ENCODE measurements at regions not wholly inside any gene's neighbourhood (a gene's known extent, or its start where the extent isn't known, plus 50 kb on each side); places are given as distances from the start of the nearest gene placed in this dataset.

GRCh38 chr6:81252231-81252630 lies 500.2 kb downstream of the TENT5A start:
- no peak for DNase-seq (ENCODE audit: low spot score)

GRCh38 chr6:81246200-81246599 lies 506.3 kb downstream of the TENT5A start:
- DNase-seq (ENCODE audit: low spot score), result no peak

GRCh38 chr6:81242624-81243023 lies 509.9 kb downstream of the TENT5A start:
- no peak for DNase-seq (ENCODE audit: low spot score)

- DNase-seq (ENCODE audit: low spot score), result peak; percentile 17
Observed at GRCh38 chr6:81241126-81242041, 511.1 kb downstream of the TENT5A start.

- no peak for DNase-seq (ENCODE audit: low spot score)
Observed at GRCh38 chr6:81238390-81238789, 514.1 kb downstream of the TENT5A start.

- no peak for DNase-seq (ENCODE audit: low spot score)
Observed at GRCh38 chr6:81237226-81237625, 515.3 kb downstream of the TENT5A start.

- no peak for DNase-seq (ENCODE audit: low spot score)
Observed at GRCh38 chr6:81235512-81235911, 517.0 kb downstream of the TENT5A start.

- DNase-seq (ENCODE audit: low spot score), result no peak
Observed at GRCh38 chr6:81233990-81234389, 518.5 kb downstream of the TENT5A start.

GRCh38 chr6:81228912-81229555 lies 523.4 kb downstream of the TENT5A start:
- DNase-seq (ENCODE audit: low spot score), result peak; percentile 64

GRCh38 chr6:81226957-81227356 lies 525.5 kb downstream of the TENT5A start:
- no peak for DNase-seq (ENCODE audit: low spot score)

GRCh38 chr6:81216668-81217067 lies 535.8 kb downstream of the TENT5A start:
- no peak for DNase-seq (ENCODE audit: low spot score)

GRCh38 chr6:81215092-81215432 lies 537.4 kb downstream of the TENT5A start:
- no peak for DNase-seq (ENCODE audit: low spot score)

- no peak for DNase-seq (ENCODE audit: low spot score)
Observed at GRCh38 chr6:81214414-81215091, 537.9 kb downstream of the TENT5A start.

GRCh38 chr6:81204731-81205130 lies 547.8 kb downstream of the TENT5A start:
- DNase-seq (ENCODE audit: low spot score), result no peak

- no peak for DNase-seq (ENCODE audit: low spot score)
Observed at GRCh38 chr6:81194374-81194773, 558.1 kb downstream of the TENT5A start.

- DNase-seq (ENCODE audit: low spot score), result peak; percentile 58
Observed at GRCh38 chr6:81172056-81172740, 580.3 kb downstream of the TENT5A start.

GRCh38 chr6:81169166-81169565 lies 583.3 kb downstream of the TENT5A start:
- no peak for DNase-seq (ENCODE audit: low spot score)

- peak; percentile 51 for DNase-seq (ENCODE audit: low spot score)
Observed at GRCh38 chr6:81166770-81167169, 585.7 kb downstream of the TENT5A start.

GRCh38 chr6:81158956-81159355 lies 593.5 kb downstream of the TENT5A start:
- no peak for DNase-seq (ENCODE audit: low spot score)

GRCh38 chr6:81148751-81149150 lies 603.7 kb downstream of the TENT5A start:
- no peak for DNase-seq (ENCODE audit: low spot score)

GRCh38 chr6:81145506-81145905 lies 607.0 kb downstream of the TENT5A start:
- DNase-seq (ENCODE audit: low spot score), result no peak

GRCh38 chr6:81144346-81144745 lies 608.1 kb downstream of the TENT5A start:
- no peak for DNase-seq (ENCODE audit: low spot score)
